Pancreas (tissue), 10 donors: ENCODE measurements at regions not wholly inside any gene's neighbourhood (a gene's known extent, or its start where the extent isn't known, plus 50 kb on each side); places are given as distances from the start of the nearest gene placed in this dataset.

Experiments used
- ATAC-seq, 4 donors: fragments of 200-7000 bp; cut with Tn5 transposase; one replicate each; pipeline versions ENCODE4 v1.8.0 to v1.9.1; 2020; ENCODE audit warnings: mild to moderate bottlenecking in 4 of 4, moderate library complexity in 4 of 4
- DNase-seq, 6 donors: peaks; one replicate each; pipeline ENCODE4 v3.0.0-alpha.2; 2020
- FAIRE-seq: peaks from 2 replicates; lab custom pipeline; 2012; peaks lifted over from hg19 to GRCh38; lab: Jason Lieb, UNC
- H3K27ac ChIP-seq, 4 donors: fragments of 200-600 bp; sonication (generic); 1 replicate in 3 of 4; 2 replicates in 1 of 4; pipeline versions ENCODE4 v1.5.0 to v1.8.0; 2020
- H3K27me3 ChIP-seq, 4 donors: fragments of 200-600 bp; one replicate each; pipeline ENCODE4 v1.8.0; 2021
- H3K36me3 ChIP-seq, 3 donors: fragments of 200-600 bp; sonication (generic) in 1 of 3; one replicate each; pipeline versions ENCODE4 v1.5.0 to v1.8.0; 2020 to 2021
- H3K4me1 ChIP-seq, 3 donors: fragments of 200-600 bp; one replicate each; pipeline ENCODE4 v1.8.0; 2021
- H3K4me3 ChIP-seq, 4 donors: fragments of 200-600 bp; sonication (generic) in 2 of 4; one replicate each; pipeline versions ENCODE4 v1.5.0 to v1.8.0; 2020 to 2021
- H3K9me3 ChIP-seq, 4 donors: fragments of 200-600 bp; one replicate each; pipeline ENCODE4 v1.8.0; 2021
- CTCF ChIP-seq, 4 donors: fragments of 200-600 bp; sonication (generic) in 3 of 4; IDR thresholded peaks; one replicate each; pipeline versions ENCODE4 v1.5.0 to v1.8.0; 2021; ENCODE audit warnings: antibody characterized with exemption in 4 of 4
- WGBS, 2 donors: extraction: QIAGEN DNeasy Blood & Tissue Kit; methylation state at CpG; one replicate each; pipeline ENCODE4 v1.1.7; 2013; 5-methylcytosine and 5-hydroxymethylcytosine counted together
- intact Hi-C, 3 donors: fragments of 100-400 bp; cut with DNase I; formaldehyde crosslinking; loops; one replicate each; pipeline versions ENCODE4 v1.11.1 to v1.14.2; 2022
- donor health status: healthy with polysubstance abuse.
- donor health status: DM: no; HTN: no; CAD: no; lungs with moderate emphysema.
- donor health status: DM: no; HTN: no; CAD: no.
- donor health status: control.
- donor health status: control.
- donor health status: Bipolar disorder and iron deficiency.
- donor health status: DM: yes; HTN: yes; CAD: no.
- donor health status: DM: no; HTN: no; CAD: no.
- donor health status: DM: no; HTN: no; CAD: no.
- donor health status: DM: yes; HTN: yes; CAD: no.

DNA sequence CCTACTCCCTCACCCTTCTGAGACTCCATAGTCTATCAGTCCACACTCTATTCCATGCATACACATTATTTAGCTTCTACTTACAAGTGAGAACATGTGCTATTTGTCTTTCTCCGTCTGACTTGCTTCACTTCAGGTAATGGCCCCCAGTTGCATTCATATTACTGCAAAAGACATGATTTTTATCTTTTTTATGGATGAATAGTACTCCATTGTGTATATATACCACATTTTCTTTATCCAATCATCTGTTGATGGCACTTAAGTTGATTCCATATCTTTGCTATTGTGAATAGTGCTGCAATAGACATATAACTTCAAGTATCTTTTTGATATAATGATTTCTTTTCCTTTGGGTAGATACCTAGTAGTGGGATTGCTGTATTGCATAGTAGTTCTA, 171.8 kb downstream of the DACT1 start:
- no peak for TF ChIP-seq CTCF (IDR thresholded peaks at IDR 0.05)
- intact Hi-C loops = no loop called here
- FAIRE-seq (no peak), DNase-seq (no peak), ATAC-seq (no peak)
- Histone ChIP-seq H3K4me3 (no peak overlapping the region), H3K27me3 (no peaks in the 10 kb centered on the region), H3K9me3 (no peaks in the 10 kb centered on the region), H3K36me3 (no peaks in the 10 kb centered on the region), H3K27ac (no peak overlapping the region), H3K4me1 (peaks cover 0 to 8% (median 0%) of the 10 kb centered on the region in 3 donors)
- 20 to 71% methylated on average over 1 of the region's 1 CpG for WGBS, 2 donors

GRCh38 chr14:58812050-58812910, 174.5 kb downstream of the DACT1 start:
- no peak for FAIRE-seq

GRCh38 chr14:58813745-58814144, 176.0 kb downstream of the DACT1 start:
- ATAC-seq (no peak), FAIRE-seq (no peak), DNase-seq (no peak)
- H3K27me3 ChIP-seq = no peaks in the 10 kb centered on the region
- peaks cover 0 to 5% (median 0%) of the 10 kb centered on the region in 3 donors for H3K4me1 ChIP-seq
- no peaks in the 10 kb centered on the region for H3K36me3 ChIP-seq
- WGBS, 2 donors = 72 to 73% methylated on average over 2 of the region's 2 CpGs
- intact Hi-C loops = no loop called here
- no peak for TF ChIP-seq CTCF (IDR thresholded peaks at IDR 0.05)
- H3K9me3 ChIP-seq = no peaks in the 10 kb centered on the region
- H3K4me3 ChIP-seq = no peak overlapping the region
- no peak overlapping the region for H3K27ac ChIP-seq

More at GRCh38 chr14:58812050-58812910, 174.5 kb downstream of the DACT1 start:
- TF ChIP-seq CTCF (IDR thresholded peaks at IDR 0.05) = no peak
- H3K4me3 ChIP-seq = no peak overlapping the region
- 56 to 57% methylated on average over 3 of the region's 3 CpGs for WGBS, 2 donors
- ATAC-seq (no peak), DNase-seq (no peak)
- H3K9me3 ChIP-seq = no peaks in the 10 kb centered on the region
- intact Hi-C loops = no loop called here
- H3K4me1 ChIP-seq = peaks cover 0 to 8% (median 0%) of the 10 kb centered on the region in 3 donors
- H3K27ac ChIP-seq = no peak overlapping the region
- no peaks in the 10 kb centered on the region for H3K36me3 ChIP-seq
- no peaks in the 10 kb centered on the region for H3K27me3 ChIP-seq

DNA sequence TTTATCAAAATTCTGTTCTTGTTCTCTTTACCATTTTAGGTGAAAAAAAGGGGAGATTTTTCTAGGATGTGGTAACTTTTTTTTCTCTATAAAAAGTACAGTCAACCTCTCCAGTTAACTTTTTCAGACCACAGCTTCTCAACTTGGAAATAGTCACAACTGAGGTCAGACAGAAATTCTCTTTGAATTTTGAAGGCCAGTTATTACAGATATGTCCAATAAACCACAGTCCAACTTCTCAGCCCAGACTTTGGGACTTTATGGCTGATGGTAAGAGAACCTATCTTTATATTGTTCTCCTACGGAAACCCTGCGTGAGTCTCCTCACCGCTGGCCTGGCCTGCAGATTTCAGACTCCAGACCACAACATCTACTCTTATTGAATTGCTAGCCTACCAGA, 176.7 kb downstream of the DACT1 start:
- ATAC-seq (peak in 1 of 4 donors; percentile 18), FAIRE-seq (no peak), DNase-seq (no peak)
- TF ChIP-seq CTCF (IDR thresholded peaks at IDR 0.05) = no peak
- no peaks in the 10 kb centered on the region for H3K9me3 ChIP-seq
- H3K36me3 ChIP-seq = no peaks in the 10 kb centered on the region
- no peak overlapping the region for H3K4me3 ChIP-seq
- no peak overlapping the region for H3K27ac ChIP-seq
- no peaks in the 10 kb centered on the region for H3K27me3 ChIP-seq
- WGBS, 2 donors = 92 to 97% methylated on average over 3 of the region's 3 CpGs
- H3K4me1 ChIP-seq = no peaks in the 10 kb centered on the region
- intact Hi-C loops = no loop called here

- Histone ChIP-seq H3K36me3 (no peaks in the 10 kb centered on the region), H3K27ac (no peak overlapping the region), H3K4me3 (no peak overlapping the region), H3K4me1 (no peaks in the 10 kb centered on the region), H3K9me3 (no peaks in the 10 kb centered on the region), H3K27me3 (no peaks in the 10 kb centered on the region)
- WGBS, 2 donors = 0 to 22% methylated on average over 2 of the region's 2 CpGs
- TF ChIP-seq CTCF (IDR thresholded peaks at IDR 0.05) = no peak
- ATAC-seq (peak in 2 of 4 donors; percentile 61 to 67), DNase-seq (no peak), FAIRE-seq (no peak)
- intact Hi-C loops = no loop called here
Measured at GRCh38 chr14:58815161-58815701, 177.5 kb downstream of the DACT1 start.
